ENCODE measurements at regions not wholly inside any gene's neighbourhood (a gene's known extent, or its start where the extent isn't known, plus 50 kb on each side); places are given as distances from the start of the nearest gene placed in this dataset.

DNA sequence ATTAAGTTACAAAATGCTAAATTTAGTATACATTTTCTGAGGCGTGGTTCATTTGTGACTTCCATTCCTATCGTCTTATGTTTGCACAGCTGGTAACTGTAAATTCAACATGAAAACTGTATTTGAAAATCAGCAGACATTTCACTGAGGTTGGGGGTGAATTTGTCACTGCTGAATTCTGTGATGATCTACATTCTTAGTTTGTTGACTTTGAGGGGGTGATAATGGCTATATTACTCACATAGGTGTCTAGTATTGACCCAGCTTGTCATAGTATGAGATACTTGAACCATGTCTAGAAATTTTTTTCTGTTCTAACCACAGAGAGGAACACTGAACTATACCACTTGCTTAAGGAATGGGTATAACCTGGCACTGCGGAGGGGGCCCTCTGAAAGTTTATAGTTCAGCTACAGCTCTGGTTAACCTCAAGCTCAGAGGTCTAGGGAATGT, 313.3 kb downstream of the PIK3R1 start:
- TF ChIP-seq CTCF (IDR thresholded peaks at IDR 0.05) (no peak), POLR2A (IDR thresholded peaks at IDR 0.05) (no peak)
